Fibroblast of skin of scalp (primary cell): ENCODE measurements at regions not wholly inside any gene's neighbourhood (a gene's known extent, or its start where the extent isn't known, plus 50 kb on each side); places are given as distances from the start of the nearest gene placed in this dataset.

Experiments
- DNase-seq: peaks from one replicate; pipeline ENCODE4 v3.0.0-alpha.2; 2013

- no peak for DNase-seq
Observed at GRCh38 chr1:82621076-82621475, 820.3 kb downstream of the ADGRL2 start.

- DNase-seq = no peak
Observed at GRCh38 chr1:82614090-82614489, 813.4 kb downstream of the ADGRL2 start.

GRCh38 chr1:82612986-82613385 lies 812.3 kb downstream of the ADGRL2 start:
- DNase-seq = no peak

- no peak for DNase-seq
Observed at GRCh38 chr1:82606546-82606945, 805.8 kb downstream of the ADGRL2 start.

- no peak for DNase-seq
Observed at GRCh38 chr1:82604524-82604923, 803.8 kb downstream of the ADGRL2 start.

- DNase-seq = no peak
Observed at GRCh38 chr1:82600314-82600713, 799.6 kb downstream of the ADGRL2 start.

- no peak for DNase-seq
Observed at GRCh38 chr1:82598812-82599211, 798.1 kb downstream of the ADGRL2 start.

- no peak for DNase-seq
Observed at GRCh38 chr1:82598337-82598736, 797.6 kb downstream of the ADGRL2 start.

GRCh38 chr1:82597649-82598048 lies 796.9 kb downstream of the ADGRL2 start:
- DNase-seq = peak; percentile 73

- no peak for DNase-seq
Observed at GRCh38 chr1:82597141-82597540, 796.4 kb downstream of the ADGRL2 start.

GRCh38 chr1:82593561-82593960 lies 792.8 kb downstream of the ADGRL2 start:
- DNase-seq = no peak

- DNase-seq = no peak
Observed at GRCh38 chr1:82589588-82589987, 788.9 kb downstream of the ADGRL2 start.

- DNase-seq = no peak
Observed at GRCh38 chr1:82587371-82587770, 786.6 kb downstream of the ADGRL2 start.

GRCh38 chr1:82586473-82586872 lies 785.7 kb downstream of the ADGRL2 start:
- DNase-seq = peak; percentile 5

- DNase-seq = no peak
Observed at GRCh38 chr1:82582347-82582746, 781.6 kb downstream of the ADGRL2 start.

GRCh38 chr1:82578086-82578726 lies 777.5 kb downstream of the ADGRL2 start:
- no peak for DNase-seq

GRCh38 chr1:82567348-82567747 lies 766.6 kb downstream of the ADGRL2 start:
- DNase-seq = no peak

GRCh38 chr1:82565546-82565945 lies 764.8 kb downstream of the ADGRL2 start:
- DNase-seq = peak; percentile 87

GRCh38 chr1:82565146-82565545 lies 764.4 kb downstream of the ADGRL2 start:
- DNase-seq = peak; percentile 88

- DNase-seq = no peak
Observed at GRCh38 chr1:82564333-82564732, 763.6 kb downstream of the ADGRL2 start.

- peak; percentile 32 for DNase-seq
Observed at GRCh38 chr1:82562448-82562847, 761.7 kb downstream of the ADGRL2 start.

- DNase-seq = no peak
Observed at GRCh38 chr1:82560566-82560965, 759.8 kb downstream of the ADGRL2 start.

- DNase-seq = no peak
Observed at GRCh38 chr1:82555501-82555900, 754.8 kb downstream of the ADGRL2 start.

GRCh38 chr1:82549841-82550240 lies 749.1 kb downstream of the ADGRL2 start:
- no peak for DNase-seq

- DNase-seq = peak; percentile 27
Observed at GRCh38 chr1:82542766-82543165, 742.0 kb downstream of the ADGRL2 start.
